DND-41 (cell line): ENCODE measurements at regions not wholly inside any gene's neighbourhood (a gene's known extent, or its start where the extent isn't known, plus 50 kb on each side); places are given as distances from the start of the nearest gene placed in this dataset.

ENCODE experiments used
- ATAC-seq: fragments of 200-7000 bp; cut with Tn5 transposase; 3 replicates; pipeline ENCODE4 v1.9.1; 2021; ENCODE audit warnings: low read depth; ENCODE audit not compliant: insufficient read depth
- DNase-seq: peaks from one replicate; pipeline ENCODE4 v3.0.0-alpha.2; 2020
- H2AFZ ChIP-seq: 2 replicates; pipeline ENCODE4 v1.6.0; 2012; ENCODE audit warnings: low read depth, low read length
- H3K27ac ChIP-seq: 2 replicates; pipeline ENCODE4 v1.5.1; 2012; ENCODE audit warnings: low read length, inconsistent platforms
- H3K27me3 ChIP-seq: fragments of 200-600 bp; sonication (generic); 2 replicates; pipeline ENCODE4 v1.6.0; 2012; ENCODE audit warnings: low read length, mild to moderate bottlenecking, inconsistent platforms; ENCODE audit not compliant: insufficient read depth, poor library complexity
- H3K36me3 ChIP-seq: 2 replicates; pipeline ENCODE4 v1.5.1; 2012; ENCODE audit warnings: low read length, inconsistent platforms; ENCODE audit not compliant: insufficient read depth
- H3K4me1 ChIP-seq: 2 replicates; pipeline ENCODE4 v1.5.1; 2012; ENCODE audit warnings: mild to moderate bottlenecking, low read length; ENCODE audit not compliant: insufficient read depth
- H3K4me2 ChIP-seq: 2 replicates; pipeline ENCODE4 v1.6.0; 2012; ENCODE audit warnings: mild to moderate bottlenecking, moderate library complexity, low read length, inconsistent platforms; ENCODE audit not compliant: insufficient read depth
- H3K4me3 ChIP-seq, 2 experiments: fragments of 200-600 bp in 1 of 2; shearing (Covaris generic) in 1 of 2; 2 replicates each; pipeline ENCODE4 v1.5.1; 2012 to 2016; ENCODE audit warnings: inconsistent platforms in 2 of 2, low read length in 2 of 2, mild to moderate bottlenecking in 2 of 2, low read depth in 1 of 2, moderate library complexity in 1 of 2
- H3K79me2 ChIP-seq: 2 replicates; pipeline ENCODE4 v1.6.0; 2012; ENCODE audit warnings: low read length, inconsistent platforms; ENCODE audit not compliant: insufficient read depth
- H3K9ac ChIP-seq: 2 replicates; pipeline ENCODE4 v1.6.0; 2012; ENCODE audit warnings: low read depth, mild to moderate bottlenecking, inconsistent platforms, low read length, moderate library complexity
- H3K9me3 ChIP-seq: 2 replicates; pipeline ENCODE4 v1.5.1; 2012; ENCODE audit warnings: low read length, moderate library complexity, mild to moderate bottlenecking, inconsistent platforms; ENCODE audit not compliant: insufficient read depth, severe bottlenecking
- H4K20me1 ChIP-seq: 2 replicates; pipeline ENCODE4 v1.6.0; 2012; ENCODE audit warnings: low read length; ENCODE audit not compliant: insufficient read depth
- CTCF ChIP-seq: IDR thresholded peaks from 2 replicates; pipeline ENCODE4 v1.5.1; 2012; ENCODE audit warnings: borderline replicate concordance, low read length, moderate library complexity, mild to moderate bottlenecking; ENCODE audit not compliant: poor library complexity, severe bottlenecking; ENCODE audit errors: extremely low read depth
- EZH2 ChIP-seq: IDR thresholded peaks from 3 replicates; pipeline ENCODE4 v1.6.1; 2012; ENCODE audit warnings: borderline replicate concordance, low read depth, mild to moderate bottlenecking, moderate library complexity, low read length, inconsistent platforms; ENCODE audit not compliant: severe bottlenecking

- no peak overlapping the region for H3K4me2 ChIP-seq
- DNase-seq = no peak
- no peak overlapping the region for H3K9ac ChIP-seq
- TF ChIP-seq CTCF (no peak), EZH2 (no peak)
- no peaks in the 10 kb centered on the region for H3K36me3 ChIP-seq
- H3K27ac ChIP-seq = no peak overlapping the region
- H3K4me3 ChIP-seq = no peak overlapping the region
- no peaks in the 10 kb centered on the region for H3K4me1 ChIP-seq
- H3K79me2 ChIP-seq = no peaks in the 10 kb centered on the region
- no peak overlapping the region for H2AFZ ChIP-seq
- no peaks in the 10 kb centered on the region for H4K20me1 ChIP-seq
- no peak for ATAC-seq
- no peaks in the 10 kb centered on the region for H3K9me3 ChIP-seq
- H3K27me3 ChIP-seq = peaks cover 4% of the 10 kb centered on the region
Observed at GRCh38 chr6:4188801-4189200, 53.4 kb upstream of the ECI2 start.

- H3K4me1 ChIP-seq = no peaks in the 10 kb centered on the region
- no peak overlapping the region for H3K27ac ChIP-seq
- ATAC-seq (no peak), DNase-seq (no peak)
- H3K4me3 ChIP-seq = no peak overlapping the region
- H3K9ac ChIP-seq = no peak overlapping the region
- H3K36me3 ChIP-seq = no peaks in the 10 kb centered on the region
- no peaks in the 10 kb centered on the region for H3K9me3 ChIP-seq
- no peaks in the 10 kb centered on the region for H3K79me2 ChIP-seq
- no peak for TF ChIP-seq CTCF
- no peak for TF ChIP-seq EZH2
- no peaks in the 10 kb centered on the region for H4K20me1 ChIP-seq
- H3K27me3 ChIP-seq = peaks cover 4% of the 10 kb centered on the region
- H3K4me2 ChIP-seq = no peak overlapping the region
- no peak overlapping the region for H2AFZ ChIP-seq
Observed at GRCh38 chr6:4187480-4187879, 52.1 kb upstream of the ECI2 start.

- Histone ChIP-seq H2AFZ (no peak overlapping the region), H3K27ac (no peak overlapping the region), H3K4me2 (no peak overlapping the region), H3K27me3 (peaks cover 4% of the 10 kb centered on the region), H3K9me3 (no peaks in the 10 kb centered on the region), H4K20me1 (no peaks in the 10 kb centered on the region), H3K36me3 (no peaks in the 10 kb centered on the region), H3K4me1 (no peaks in the 10 kb centered on the region), H3K9ac (no peak overlapping the region), H3K4me3 (no peak overlapping the region), H3K79me2 (no peaks in the 10 kb centered on the region)
- DNase-seq (no peak), ATAC-seq (no peak)
- no peak for TF ChIP-seq EZH2
- TF ChIP-seq CTCF = no peak
Observed at GRCh38 chr6:4186385-4186784, 51.0 kb upstream of the ECI2 start.

GRCh38 chr6:4185846-4186245 is 50.5 kb upstream of the ECI2 start:
- H3K27ac ChIP-seq = no peak overlapping the region
- peaks cover 4% of the 10 kb centered on the region for H3K27me3 ChIP-seq
- no peaks in the 10 kb centered on the region for H3K4me1 ChIP-seq
- H3K9ac ChIP-seq = no peak overlapping the region
- H3K4me2 ChIP-seq = no peak overlapping the region
- H3K4me3 ChIP-seq = no peak overlapping the region
- TF ChIP-seq CTCF (no peak), EZH2 (no peak)
- no peaks in the 10 kb centered on the region for H3K9me3 ChIP-seq
- DNase-seq (no peak), ATAC-seq (no peak)
- no peak overlapping the region for H2AFZ ChIP-seq
- H4K20me1 ChIP-seq = no peaks in the 10 kb centered on the region
- H3K36me3 ChIP-seq = no peaks in the 10 kb centered on the region
- no peaks in the 10 kb centered on the region for H3K79me2 ChIP-seq
